Embryonic facial prominence (tissue), 1 donor: ENCODE measurements at regions not wholly inside any gene's neighbourhood (a gene's known extent, or its start where the extent isn't known, plus 50 kb on each side); places are given as distances from the start of the nearest gene placed in this dataset.

Source experiments
- DNase-seq: peaks from one replicate; pipeline ENCODE4 v3.0.0-alpha.2; 2016; ENCODE audit errors: extremely low spot score

GRCh38 chr16:62926121-62926801 is 890.0 kb upstream of the CDH8 start:
- DNase-seq = no peak

GRCh38 chr16:62921904-62922303 is 885.7 kb upstream of the CDH8 start:
- no peak for DNase-seq

GRCh38 chr16:62913924-62914323 is 877.7 kb upstream of the CDH8 start:
- no peak for DNase-seq

- DNase-seq = no peak
Observed at GRCh38 chr16:62913333-62913732, 877.1 kb upstream of the CDH8 start.

- no peak for DNase-seq
Observed at GRCh38 chr16:62909597-62909996, 873.4 kb upstream of the CDH8 start.

GRCh38 chr16:62907562-62907961 is 871.3 kb upstream of the CDH8 start:
- DNase-seq = no peak

GRCh38 chr16:62903961-62904502 is 867.8 kb upstream of the CDH8 start:
- DNase-seq = no peak

GRCh38 chr16:62899737-62900136 is 863.5 kb upstream of the CDH8 start:
- DNase-seq = no peak

GRCh38 chr16:62889097-62889496 is 852.9 kb upstream of the CDH8 start:
- no peak for DNase-seq

GRCh38 chr16:62883509-62883908 is 847.3 kb upstream of the CDH8 start:
- no peak for DNase-seq

- DNase-seq = no peak
Observed at GRCh38 chr16:62882552-62883221, 846.4 kb upstream of the CDH8 start.

GRCh38 chr16:62876133-62876532 is 839.9 kb upstream of the CDH8 start:
- DNase-seq = no peak

GRCh38 chr16:62872339-62872738 is 836.1 kb upstream of the CDH8 start:
- DNase-seq = no peak

- no peak for DNase-seq
Observed at GRCh38 chr16:62870554-62870953, 834.3 kb upstream of the CDH8 start.

GRCh38 chr16:62869837-62870236 is 833.6 kb upstream of the CDH8 start:
- no peak for DNase-seq

GRCh38 chr16:62863139-62863538 is 826.9 kb upstream of the CDH8 start:
- no peak for DNase-seq

GRCh38 chr16:62853887-62854286 is 817.6 kb upstream of the CDH8 start:
- no peak for DNase-seq

- no peak for DNase-seq
Observed at GRCh38 chr16:62846399-62847057, 810.3 kb upstream of the CDH8 start.

- no peak for DNase-seq
Observed at GRCh38 chr16:62832214-62832613, 796.0 kb upstream of the CDH8 start.

GRCh38 chr16:62831235-62831850 is 795.1 kb upstream of the CDH8 start:
- DNase-seq = no peak

GRCh38 chr16:62829607-62830006 is 793.4 kb upstream of the CDH8 start:
- no peak for DNase-seq

- DNase-seq = no peak
Observed at GRCh38 chr16:62829084-62829483, 792.8 kb upstream of the CDH8 start.
